ENCODE measurements at regions not wholly inside any gene's neighbourhood (a gene's known extent, or its start where the extent isn't known, plus 50 kb on each side); places are given as distances from the start of the nearest gene placed in this dataset.
"Not testable (repeated sequence)": the region's sequence is repeated elsewhere in the genome, so short reads cannot be mapped to it uniquely, and the experiment has no call there.

DNA sequence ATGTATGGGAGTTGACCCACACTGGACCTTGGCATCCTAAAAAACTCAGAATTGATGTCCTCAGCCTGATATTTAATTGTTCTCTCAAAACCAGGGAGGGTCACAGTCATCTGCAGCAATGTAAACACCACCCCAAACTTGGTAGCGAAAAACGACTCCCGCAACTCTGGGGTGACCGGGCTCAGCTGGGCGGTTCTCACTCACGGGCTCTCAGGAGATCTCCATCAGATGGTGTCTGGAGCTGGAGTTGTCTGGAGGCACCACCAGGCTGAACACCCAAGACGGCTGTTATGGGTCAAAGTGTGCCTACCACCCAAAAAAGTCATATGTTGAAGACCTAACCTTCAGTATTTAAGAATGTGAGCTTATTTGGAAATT lies 50.9 kb upstream of the NXT1 start:
- no peak for DNase-seq (ENCODE audit: low spot score)

DNA sequence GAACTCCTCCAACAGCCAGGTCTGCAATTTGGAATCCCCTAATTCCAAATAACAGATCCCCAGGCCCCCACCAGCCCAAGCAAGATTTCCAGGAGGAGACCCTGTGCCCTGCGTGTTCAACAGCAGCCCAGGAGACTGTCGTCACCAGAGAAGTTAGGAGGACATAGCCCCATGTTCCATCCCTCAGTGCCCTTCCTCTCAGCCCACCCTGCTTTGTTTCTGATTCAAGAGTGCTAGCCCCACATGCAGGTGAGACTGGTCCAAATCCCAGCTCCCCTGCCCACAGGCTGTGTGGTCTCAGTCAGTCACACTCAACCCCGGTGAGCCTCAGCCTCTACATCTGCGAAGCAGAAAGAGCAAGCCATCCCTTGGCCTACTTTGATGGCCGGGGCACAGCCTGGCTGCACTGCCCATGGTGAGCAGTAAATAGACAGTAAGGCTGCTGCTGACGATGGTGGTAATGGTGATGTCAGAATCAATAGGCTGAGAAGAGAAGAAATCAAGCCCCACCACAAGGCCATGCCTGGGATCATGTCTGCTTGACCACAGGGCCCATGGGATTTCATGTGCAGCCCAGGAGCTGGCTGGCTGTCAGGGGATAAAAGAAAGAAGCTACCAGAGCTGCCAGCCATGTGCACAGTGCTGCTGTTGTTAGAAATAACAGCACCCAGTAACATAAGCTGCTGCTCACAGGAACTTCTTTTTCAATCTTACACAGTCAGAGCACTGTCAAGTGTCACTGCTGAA lies 51.5 kb upstream of the NXT1 start:
- no peak for DNase-seq (ENCODE audit: low spot score)

DNA sequence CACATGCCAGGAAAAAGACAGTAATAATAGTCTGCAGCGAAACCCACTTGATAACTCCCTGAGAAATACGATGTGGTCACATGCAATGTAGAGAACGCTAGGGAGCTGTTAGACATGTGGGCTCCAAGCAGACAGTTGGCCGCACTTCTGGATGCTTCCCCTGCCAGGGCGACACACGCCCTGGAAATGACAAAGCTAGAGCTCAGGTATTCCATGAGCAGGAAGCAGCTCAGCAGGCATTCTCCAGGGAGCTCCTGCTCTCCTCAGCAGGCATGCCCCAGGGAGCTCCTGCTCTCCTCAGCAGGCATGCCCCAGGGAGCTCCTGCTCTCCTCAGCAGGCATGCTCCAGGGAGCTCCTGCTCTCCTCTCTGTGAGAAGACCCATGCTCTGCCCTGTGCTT lies 52.4 kb upstream of the NXT1 start:
- no peak for DNase-seq (ENCODE audit: low spot score)

DNA sequence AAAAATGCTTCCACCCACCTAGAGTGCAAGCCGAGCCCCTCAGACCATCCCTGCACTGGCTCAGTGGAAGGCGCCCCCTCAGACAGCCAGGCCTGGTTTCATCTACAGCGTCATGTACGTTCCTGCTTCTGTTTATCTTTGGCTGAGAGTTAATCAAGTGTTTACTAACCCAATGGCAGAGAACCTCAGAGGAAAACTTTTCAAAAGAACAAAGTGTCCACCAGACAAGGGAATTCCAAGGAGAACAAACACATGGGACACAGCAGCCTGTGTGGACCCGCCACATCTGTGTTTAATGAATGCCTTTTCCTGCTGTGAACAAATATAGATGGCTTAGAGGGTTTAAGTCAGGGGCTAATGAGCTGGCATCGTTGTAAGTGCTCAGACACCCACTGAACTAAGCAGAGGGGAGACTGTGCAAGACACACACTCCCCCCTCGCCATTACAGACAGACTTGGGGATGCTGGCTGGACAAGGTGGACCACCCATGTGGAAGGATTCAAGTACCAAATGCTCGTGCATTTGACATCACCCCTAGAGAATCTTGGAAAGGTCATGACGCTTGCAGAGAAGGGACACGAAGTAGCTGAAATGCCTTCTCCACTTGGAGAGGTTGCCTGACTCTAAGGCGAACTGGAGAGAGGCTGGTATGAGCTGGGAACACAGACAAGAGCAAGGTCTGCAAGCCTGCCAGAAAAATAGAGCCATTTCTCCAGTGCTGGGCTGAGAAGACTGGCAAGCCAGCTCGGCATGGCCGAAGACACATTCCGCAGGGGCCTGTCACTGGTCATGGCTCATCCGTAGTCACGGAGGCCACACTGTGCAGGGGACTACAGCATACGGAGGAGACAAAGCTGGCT lies 53.5 kb upstream of the NXT1 start:
- no peak for DNase-seq (ENCODE audit: low spot score)

GRCh38 chr20:23295934-23296333 lies 54.7 kb upstream of the NXT1 start:
- DNase-seq (ENCODE audit: low spot score): no peak

DNA sequence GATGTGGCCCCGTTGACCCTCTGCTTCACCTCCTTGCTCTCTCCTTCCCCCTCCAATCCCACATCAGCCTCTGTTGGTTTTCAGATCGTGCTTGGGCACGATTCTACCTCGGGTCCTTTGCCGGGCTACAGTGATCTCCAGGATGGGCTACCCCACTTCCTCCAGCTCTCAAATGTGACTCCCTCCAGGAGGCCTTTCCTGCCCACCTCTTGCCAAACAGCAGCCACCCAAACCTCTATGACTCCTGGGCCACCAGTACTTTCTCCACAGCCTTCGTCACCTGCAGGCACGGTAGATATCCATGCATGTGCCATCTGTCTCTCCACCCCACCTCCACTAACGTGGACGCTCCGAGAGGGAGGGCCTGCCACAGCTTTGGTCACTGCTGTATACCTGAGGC lies 55.9 kb upstream of the NXT1 start:
- no peak for DNase-seq (ENCODE audit: low spot score)

- no peak for DNase-seq (ENCODE audit: low spot score)
Measured at GRCh38 chr20:23294166-23294565, 56.4 kb upstream of the NXT1 start.

DNA sequence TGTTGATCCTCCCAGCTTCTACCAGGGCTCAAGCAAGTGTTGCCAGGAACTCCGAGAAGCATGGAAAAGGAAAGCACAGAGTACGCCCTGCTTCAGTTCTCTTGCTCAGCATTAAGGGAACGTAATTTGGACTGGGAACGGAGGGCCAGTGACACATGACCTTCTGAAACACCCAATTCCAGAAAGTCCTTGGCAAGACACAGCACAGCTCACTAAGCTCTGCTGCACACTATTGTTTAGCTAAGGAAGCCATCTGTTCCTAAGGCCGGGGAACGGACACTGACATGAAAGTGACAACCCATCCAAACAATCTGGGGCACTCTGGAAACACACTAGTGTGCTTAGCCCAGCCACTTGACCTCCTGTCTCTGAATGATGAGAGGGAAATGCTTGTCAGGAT lies 56.9 kb upstream of the NXT1 start:
- DNase-seq (ENCODE audit: low spot score): no peak

- not testable (repeated sequence) for DNase-seq (ENCODE audit: low spot score)
Measured at GRCh38 chr20:23292311-23292710, 58.3 kb upstream of the NXT1 start.

- DNase-seq (ENCODE audit: low spot score): no peak
Measured at GRCh38 chr20:23291575-23292240, 58.9 kb upstream of the NXT1 start.

DNA sequence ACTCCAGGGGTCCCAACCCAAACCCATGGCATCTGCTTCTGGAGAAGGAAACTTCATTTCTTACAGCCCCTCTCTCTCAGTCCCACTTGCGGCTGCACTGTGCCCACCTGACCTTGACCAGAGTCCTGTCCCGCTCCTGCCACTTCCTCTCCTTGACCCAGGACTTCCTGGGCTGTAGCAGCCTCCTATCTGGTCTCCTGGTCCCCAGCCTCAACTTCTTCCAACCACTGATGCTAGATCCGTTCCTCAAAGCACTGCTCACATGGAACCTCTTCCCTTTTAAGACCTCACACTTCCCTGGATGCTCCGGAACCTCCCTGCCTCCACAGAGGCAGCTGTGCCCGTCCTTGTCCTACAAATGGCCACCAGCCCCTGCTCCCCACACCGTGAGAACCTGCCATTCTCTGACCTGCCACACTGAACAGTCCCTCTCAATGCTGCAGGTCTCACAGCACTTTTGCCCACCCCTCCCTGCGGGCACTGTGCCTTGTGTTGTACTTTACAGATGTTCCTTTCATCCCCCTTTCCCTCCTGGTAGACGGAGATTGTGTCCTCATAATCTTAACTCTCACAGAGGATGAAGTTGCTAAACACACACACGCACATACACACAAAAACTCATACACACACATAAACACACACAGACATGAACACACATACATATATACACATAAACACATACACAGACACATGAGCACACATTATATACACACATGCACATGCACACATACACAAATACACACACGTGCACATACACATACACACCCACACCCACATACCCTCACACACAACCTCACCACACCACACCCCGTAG lies 59.6 kb upstream of the NXT1 start:
- DNase-seq (ENCODE audit: low spot score): no peak

DNA sequence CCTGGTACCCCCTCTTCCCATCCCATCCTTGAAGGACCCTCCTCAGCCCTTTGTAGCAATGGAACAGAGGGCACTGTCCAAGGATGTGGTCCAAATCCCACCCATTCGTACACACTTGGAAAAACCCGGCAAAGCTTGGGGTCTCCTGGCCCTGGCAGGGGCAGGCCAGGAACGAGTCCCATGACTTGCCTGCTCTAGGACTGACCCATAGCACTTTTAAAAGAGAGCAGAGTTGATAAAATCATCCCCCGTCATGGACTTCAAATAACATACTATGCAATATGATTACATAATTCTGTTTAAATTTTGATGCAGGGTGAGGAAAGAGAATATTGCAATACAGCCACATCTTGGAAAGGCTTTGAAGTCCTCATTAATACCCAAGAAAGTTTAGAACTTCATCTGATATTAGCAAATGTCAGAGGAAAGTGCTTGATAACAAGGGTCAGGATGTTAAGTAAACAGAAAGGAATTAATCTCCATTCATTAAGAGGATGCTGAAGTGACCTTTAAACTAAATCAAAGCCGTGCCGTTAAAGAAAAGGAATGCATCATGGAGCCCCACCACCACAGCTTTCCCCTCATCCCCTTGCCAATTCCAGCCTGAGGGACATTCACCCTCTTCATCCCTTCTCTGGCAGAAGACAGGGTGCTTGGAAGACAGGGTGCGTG lies 60.7 kb upstream of the NXT1 start:
- DNase-seq (ENCODE audit: low spot score): no peak

- no peak for DNase-seq (ENCODE audit: low spot score)
Measured at GRCh38 chr20:23289249-23289648, 61.3 kb upstream of the NXT1 start.

DNA sequence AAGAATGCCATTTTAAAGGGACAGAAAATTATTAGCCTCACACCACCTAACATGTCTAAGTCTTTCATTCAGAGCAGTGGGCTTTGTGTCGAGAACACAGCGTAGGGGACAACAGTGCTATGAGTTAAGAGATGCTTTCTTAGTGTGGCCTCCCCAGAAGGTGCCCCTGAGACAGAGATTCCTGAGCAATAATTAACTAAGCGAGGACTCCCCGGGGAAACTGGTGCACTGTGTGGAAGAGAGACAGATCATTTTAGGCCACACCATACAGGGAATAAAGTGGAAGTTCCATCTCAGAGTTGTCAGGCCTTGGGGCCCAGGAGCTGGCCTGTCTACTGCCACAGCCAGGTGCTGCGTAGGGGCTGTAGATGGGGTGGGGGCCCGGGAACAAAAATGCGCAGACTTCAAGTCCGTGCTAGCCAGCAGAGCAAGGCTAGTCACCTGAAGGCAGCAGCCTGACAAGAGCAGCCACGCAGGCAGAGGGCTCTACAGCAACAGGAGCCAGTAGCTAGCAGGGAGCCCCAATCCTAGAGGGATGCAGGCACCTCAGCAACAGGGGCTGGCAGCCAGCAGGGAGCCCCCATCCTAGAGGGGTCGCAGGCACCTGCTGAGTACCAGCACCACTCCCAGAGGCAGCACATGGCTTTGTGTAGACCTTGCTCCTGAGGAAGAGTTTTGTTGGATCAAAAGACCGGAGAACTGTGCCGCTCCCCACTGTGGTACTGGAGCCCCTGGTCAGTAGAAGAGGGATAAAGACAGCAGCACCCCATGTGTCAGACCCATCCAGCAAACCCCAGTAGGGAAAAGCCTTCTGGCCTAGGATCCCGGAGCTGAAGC lies 63.0 kb upstream of the NXT1 start:
- DNase-seq (ENCODE audit: low spot score): no peak

DNA sequence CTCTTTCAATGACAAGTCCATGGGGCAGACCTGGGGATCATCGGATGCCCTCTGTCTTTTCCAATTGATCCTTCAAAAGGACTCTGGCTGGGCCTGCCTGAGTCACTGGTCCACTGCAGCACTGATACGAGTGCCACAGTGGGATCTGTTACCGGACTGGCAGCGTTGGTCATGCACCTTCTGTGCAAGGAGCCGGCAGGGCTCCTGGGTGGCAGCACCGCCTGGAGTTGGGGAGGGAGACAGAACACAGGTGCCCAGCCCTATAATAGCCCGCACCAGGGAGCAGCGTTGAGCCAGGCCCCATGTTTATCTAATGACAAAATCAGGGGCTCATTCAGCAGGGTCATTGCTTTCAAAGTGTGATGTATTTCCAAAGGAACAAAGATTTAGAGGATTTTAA lies 64.2 kb upstream of the NXT1 start:
- no peak for DNase-seq (ENCODE audit: low spot score)

DNA sequence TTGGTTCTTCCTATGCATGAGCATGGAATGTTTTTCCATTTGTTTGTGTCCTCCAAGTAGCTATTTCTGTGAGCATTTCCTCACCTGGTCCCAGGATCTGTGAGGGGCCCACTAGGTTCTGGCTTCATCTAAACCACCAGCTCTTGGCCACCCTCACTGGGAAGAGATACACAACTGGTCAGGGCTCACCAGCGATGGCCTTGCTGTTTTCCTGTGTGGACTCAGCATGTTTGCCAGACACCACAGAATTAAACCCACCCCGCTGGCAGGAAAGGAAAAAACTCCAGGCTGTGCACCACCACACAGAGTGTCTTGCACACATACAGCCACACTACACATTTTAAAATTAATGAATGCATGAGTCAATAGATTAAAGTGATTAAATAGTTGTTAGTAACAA lies 65.1 kb upstream of the NXT1 start:
- DNase-seq (ENCODE audit: low spot score): no peak

- DNase-seq (ENCODE audit: low spot score): no peak
Measured at GRCh38 chr20:23284009-23284408, 66.6 kb upstream of the NXT1 start.

DNA sequence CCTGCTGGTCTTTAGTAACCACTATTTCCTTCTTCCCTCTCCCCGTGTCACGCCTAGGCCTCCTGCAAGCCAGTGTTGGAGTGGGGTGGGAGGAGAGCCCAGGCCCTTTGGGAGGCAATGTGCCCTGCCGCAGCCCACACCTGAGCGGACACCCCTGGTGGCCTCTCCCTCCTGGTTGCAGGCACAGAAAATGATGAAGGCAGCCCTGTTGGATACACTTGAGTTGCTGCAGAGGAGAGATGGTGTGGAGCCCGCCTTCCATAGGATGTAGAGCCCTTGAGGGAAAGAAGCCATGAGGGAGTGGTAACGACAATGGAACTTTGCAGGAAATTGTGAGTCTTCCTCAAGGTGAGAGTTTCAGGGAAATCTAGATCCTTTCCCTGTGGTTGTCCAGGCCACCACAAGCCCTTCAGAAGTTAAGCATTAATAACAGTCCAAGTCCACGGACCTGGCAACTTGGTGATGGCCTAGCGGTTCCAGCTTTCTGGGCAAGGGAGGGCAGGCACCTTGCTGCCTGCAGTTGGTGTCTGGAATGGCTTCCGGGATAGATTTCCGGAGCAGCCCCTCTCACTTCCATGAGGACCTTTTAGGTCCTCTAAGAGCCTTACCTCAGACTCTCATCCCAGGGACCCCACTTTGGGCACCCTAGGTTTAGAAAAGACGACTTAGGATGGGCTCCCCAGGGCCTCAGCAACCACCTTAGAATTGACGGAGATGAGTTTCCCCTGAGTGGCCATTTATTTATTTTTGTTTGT lies 67.3 kb upstream of the NXT1 start:
- no peak for DNase-seq (ENCODE audit: low spot score)

GRCh38 chr20:23282546-23282945 lies 68.0 kb upstream of the NXT1 start:
- no peak for DNase-seq (ENCODE audit: low spot score)

DNA sequence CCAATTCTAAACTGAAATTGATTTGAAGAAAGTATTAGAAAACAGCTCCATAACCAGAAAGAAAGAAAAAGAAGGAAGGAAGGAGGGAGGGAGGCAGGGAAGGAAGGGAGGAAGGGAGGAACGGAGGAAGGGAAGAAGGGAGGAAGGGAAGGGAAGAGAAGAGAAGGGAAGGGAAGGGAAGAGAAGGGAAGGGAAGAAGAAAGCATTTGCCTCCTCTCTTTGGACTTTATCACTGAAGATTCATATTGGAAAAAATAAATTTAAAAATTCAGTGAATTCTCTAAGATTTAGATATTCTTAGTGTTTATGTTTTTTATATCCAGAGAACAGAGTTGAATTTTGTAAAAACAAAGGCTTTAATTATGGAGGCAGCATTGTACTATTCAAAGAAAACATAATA lies 68.5 kb upstream of the NXT1 start:
- no peak for DNase-seq (ENCODE audit: low spot score)
